NT2/D1 (cell line): ENCODE measurements at regions not wholly inside any gene's neighbourhood (a gene's known extent, or its start where the extent isn't known, plus 50 kb on each side); places are given as distances from the start of the nearest gene placed in this dataset.

ENCODE experiments used
- YY1 ChIP-seq: IDR thresholded peaks from 2 replicates; pipeline ENCODE4 v1.6.1; 2011; ENCODE audit not compliant: insufficient read length, insufficient read depth
- ZNF274 ChIP-seq: IDR thresholded peaks from 2 replicates; pipeline ENCODE4 v1.6.1; 2011; ENCODE audit warnings: mild to moderate bottlenecking, low read depth, low read length

DNA sequence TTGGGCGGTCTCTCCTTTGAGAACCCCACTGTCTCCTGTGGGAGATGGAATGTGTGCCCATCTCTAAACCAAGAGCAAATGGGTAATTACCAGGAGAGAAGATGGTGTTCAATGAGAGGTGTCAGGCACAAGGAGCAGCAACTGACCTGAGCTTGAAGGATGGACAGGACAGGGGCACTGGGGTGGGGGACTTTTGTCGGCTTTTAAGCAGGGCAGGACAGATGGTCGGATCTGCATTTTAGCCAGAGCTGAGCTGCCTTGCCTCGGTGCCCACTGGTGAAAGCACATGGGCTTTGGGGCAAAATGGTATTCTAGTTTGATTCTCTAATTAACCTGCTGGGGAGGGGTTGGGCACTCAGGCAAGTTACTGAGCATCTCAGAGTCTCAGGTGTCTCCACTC lies 98.0 kb downstream of the INHBB start:
- no peak for TF ChIP-seq YY1
- TF ChIP-seq ZNF274, result no peak
